Prostate gland (tissue), 2 donors: ENCODE measurements at regions not wholly inside any gene's neighbourhood (a gene's known extent, or its start where the extent isn't known, plus 50 kb on each side); places are given as distances from the start of the nearest gene placed in this dataset.

ENCODE experiments used
- DNase-seq: peaks from one replicate; pipeline ENCODE4 v3.0.0-alpha.2; 2019; ENCODE audit warnings: low spot score
- H3K27ac ChIP-seq, 2 donors: fragments of 200-600 bp; sonication (generic); 2 replicates each; pipeline ENCODE4 v1.5.1; 2017 to 2019
- H3K27me3 ChIP-seq: fragments of 200-600 bp; sonication (generic); replicated peaks from 2 replicates; pipeline ENCODE4 v1.5.1; 2019; ENCODE audit not compliant: insufficient read depth
- H3K36me3 ChIP-seq, 2 donors: fragments of 200-600 bp; sonication (generic); 1 replicate in 1 of 2; 2 replicates in 1 of 2; pipeline versions ENCODE4 v1.5.1 to v1.8.1; 2017 to 2019
- H3K4me1 ChIP-seq: fragments of 200-600 bp; sonication (generic); replicated peaks from 2 replicates; pipeline ENCODE4 v1.5.1; 2019
- H3K4me3 ChIP-seq, 2 donors: fragments of 200-600 bp; sonication (generic); 2 replicates each; pipeline ENCODE4 v1.5.1; 2017 to 2019
- H3K9me3 ChIP-seq: fragments of 200-600 bp; sonication (generic); 2 replicates; pipeline ENCODE4 v1.5.1; 2017
- POLR2A ChIP-seq: fragments of 450-650 bp; IDR thresholded peaks from one replicate; pipeline ENCODE4 v1.6.1; 2016; ENCODE audit warnings: antibody characterized with exemption, mild to moderate bottlenecking
- POLR2AphosphoS5 ChIP-seq: sonication (generic); formaldehyde crosslinking; IDR thresholded peaks from one replicate; pipeline ENCODE4 v1.6.1; 2017; ENCODE audit warnings: antibody characterized with exemption
- WGBS: methylation state at CpG from one replicate; pipeline ENCODE4 v1.1.5; 2018; 5-methylcytosine and 5-hydroxymethylcytosine counted together
- intact Hi-C: fragments of 100-400 bp; cut with DNase I; formaldehyde crosslinking; loops from one replicate; pipeline ENCODE4 v1.14.2; 2022
- TF ChIP-seq, protein P1 (sequence below), 4 experiments: fragments of 200-600 bp in 2 of 4; fragments of 450-650 bp in 2 of 4; sonication (generic) in 2 of 4; IDR thresholded peaks; 1 replicate in 3 of 4; 2 replicates in 1 of 4; pipeline ENCODE4 v1.5.1; 2016 to 2019; ENCODE audit warnings: antibody characterized with exemption in 4 of 4, mild to moderate bottlenecking in 2 of 4, moderate library complexity in 2 of 4

DNA sequence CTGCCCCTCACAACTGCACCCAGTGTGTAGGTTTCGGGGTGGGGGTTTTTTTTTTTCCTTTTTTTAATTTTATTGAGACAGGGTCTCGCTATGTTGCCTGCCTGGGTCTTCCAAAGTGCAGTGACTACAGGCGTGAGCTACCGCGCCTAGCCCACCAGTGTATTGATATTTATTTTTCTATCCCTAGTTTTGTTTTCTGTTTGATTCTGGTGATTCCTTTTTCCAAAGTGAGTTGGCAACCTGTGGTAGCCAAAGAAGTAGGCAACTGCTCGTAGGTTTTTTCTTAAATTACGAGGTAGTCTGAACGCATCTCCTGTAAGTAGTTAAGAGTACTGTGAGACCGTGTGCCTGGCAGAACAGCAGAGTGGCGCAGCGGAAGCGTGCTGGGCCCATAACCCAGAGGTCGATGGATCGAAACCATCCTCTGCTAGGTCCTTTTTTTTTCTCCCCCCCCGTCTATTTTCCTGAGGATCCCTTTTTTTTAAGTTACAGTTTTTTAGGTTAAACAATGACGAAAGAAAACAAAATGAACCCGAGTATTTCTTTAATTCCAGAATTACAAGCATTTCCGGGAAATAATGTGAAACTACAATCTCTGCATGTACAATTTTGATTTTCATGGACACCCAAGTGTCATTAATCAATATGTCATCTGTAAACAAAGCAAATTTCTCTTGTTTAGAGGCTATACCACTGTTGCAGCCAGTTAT is 78.7 kb upstream of the BTN3A2 start:
- WGBS, result 4% methylated on average over 18 of the region's 18 CpGs
- Histone ChIP-seq H3K4me3 (peak overlapping the region; percentile 43 to 62), H3K27me3 (no peaks in the 10 kb centered on the region), H3K9me3 (no peaks in the 10 kb centered on the region), H3K36me3 (no peaks in the 10 kb centered on the region), H3K27ac (peak overlapping the region; percentile 80 to 90), H3K4me1 (no peaks in the 10 kb centered on the region)
- DNase-seq, result peak; percentile 70
- TF ChIP-seq POLR2A (no peak), POLR2AphosphoS5 (peak; percentile 87)
- TF ChIP-seq, protein P1, sequence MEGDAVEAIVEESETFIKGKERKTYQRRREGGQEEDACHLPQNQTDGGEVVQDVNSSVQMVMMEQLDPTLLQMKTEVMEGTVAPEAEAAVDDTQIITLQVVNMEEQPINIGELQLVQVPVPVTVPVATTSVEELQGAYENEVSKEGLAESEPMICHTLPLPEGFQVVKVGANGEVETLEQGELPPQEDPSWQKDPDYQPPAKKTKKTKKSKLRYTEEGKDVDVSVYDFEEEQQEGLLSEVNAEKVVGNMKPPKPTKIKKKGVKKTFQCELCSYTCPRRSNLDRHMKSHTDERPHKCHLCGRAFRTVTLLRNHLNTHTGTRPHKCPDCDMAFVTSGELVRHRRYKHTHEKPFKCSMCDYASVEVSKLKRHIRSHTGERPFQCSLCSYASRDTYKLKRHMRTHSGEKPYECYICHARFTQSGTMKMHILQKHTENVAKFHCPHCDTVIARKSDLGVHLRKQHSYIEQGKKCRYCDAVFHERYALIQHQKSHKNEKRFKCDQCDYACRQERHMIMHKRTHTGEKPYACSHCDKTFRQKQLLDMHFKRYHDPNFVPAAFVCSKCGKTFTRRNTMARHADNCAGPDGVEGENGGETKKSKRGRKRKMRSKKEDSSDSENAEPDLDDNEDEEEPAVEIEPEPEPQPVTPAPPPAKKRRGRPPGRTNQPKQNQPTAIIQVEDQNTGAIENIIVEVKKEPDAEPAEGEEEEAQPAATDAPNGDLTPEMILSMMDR (IDR thresholded peaks at IDR 0.05), result peak in 1 of 4 experiments; percentile 6
- intact Hi-C loops, result loop anchor here (10.0 kb wide), 2 partner anchors 232 to 848 kb away; a partner anchor contains a TSS

DNA sequence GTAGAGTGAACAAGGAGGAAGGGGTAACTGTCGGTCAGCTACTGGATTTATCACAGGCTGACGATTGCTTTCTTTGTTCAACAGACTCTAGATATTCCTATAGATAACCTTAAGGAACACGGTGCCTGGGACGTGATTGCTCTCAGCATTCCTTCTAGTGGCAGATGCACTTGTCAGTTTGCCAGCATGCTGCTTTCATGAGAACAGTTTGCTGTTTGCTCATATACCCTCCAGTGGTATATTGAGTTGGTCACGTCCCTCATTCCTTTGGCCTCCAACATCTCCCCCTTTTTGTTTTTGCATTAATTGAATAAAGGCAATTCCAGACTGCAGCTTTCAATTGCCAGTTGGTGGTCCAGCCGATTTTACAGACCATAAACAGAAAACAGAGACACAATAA is 76.8 kb upstream of the BTN3A2 start:
- no peak overlapping the region for H3K27ac ChIP-seq
- TF ChIP-seq, protein P1 (IDR thresholded peaks at IDR 0.05), result no peak
- no peak for TF ChIP-seq POLR2A
- TF ChIP-seq POLR2AphosphoS5, result no peak
- no peak overlapping the region for H3K4me3 ChIP-seq
- no peaks in the 10 kb centered on the region for H3K27me3 ChIP-seq
- intact Hi-C loops, result loop anchor here (10.0 kb wide), 2 partner anchors 233 to 847 kb away; a partner anchor contains a TSS
- 65% methylated on average over 6 of the region's 6 CpGs for WGBS
- H3K9me3 ChIP-seq, result no peaks in the 10 kb centered on the region
- DNase-seq, result no peak
- no peaks in the 10 kb centered on the region for H3K4me1 ChIP-seq
- no peaks in the 10 kb centered on the region for H3K36me3 ChIP-seq

DNA sequence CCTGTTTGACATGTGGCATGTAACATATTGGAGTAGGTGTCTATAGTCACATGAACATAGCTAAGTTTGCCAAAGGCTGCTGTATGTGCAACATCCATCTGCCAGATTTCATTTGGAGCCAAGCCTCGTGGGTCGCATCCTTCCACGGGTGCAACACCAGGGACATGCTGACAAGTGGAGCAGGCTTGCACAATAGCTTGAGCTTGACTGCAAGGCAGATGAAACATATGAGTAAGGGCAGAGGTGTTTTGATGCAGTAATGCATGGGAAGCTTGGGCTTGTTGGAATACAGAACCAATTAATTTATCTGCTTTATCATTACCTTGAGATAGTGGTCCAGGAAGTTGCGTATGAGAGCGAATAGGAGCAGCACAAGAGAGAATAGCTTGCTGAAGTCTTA is 74.1 kb upstream of the BTN3A2 start:
- H3K27ac ChIP-seq, result no peak overlapping the region
- WGBS, result 84% methylated on average over 5 of the region's 5 CpGs
- no peaks in the 10 kb centered on the region for H3K36me3 ChIP-seq
- H3K9me3 ChIP-seq, result no peaks in the 10 kb centered on the region
- TF ChIP-seq POLR2AphosphoS5 (no peak), POLR2A (no peak)
- TF ChIP-seq, protein P1 (IDR thresholded peaks at IDR 0.05), result no peak
- intact Hi-C loops, result no loop called here
- no peaks in the 10 kb centered on the region for H3K27me3 ChIP-seq
- no peaks in the 10 kb centered on the region for H3K4me1 ChIP-seq
- no peak overlapping the region for H3K4me3 ChIP-seq
- no peak for DNase-seq

DNA sequence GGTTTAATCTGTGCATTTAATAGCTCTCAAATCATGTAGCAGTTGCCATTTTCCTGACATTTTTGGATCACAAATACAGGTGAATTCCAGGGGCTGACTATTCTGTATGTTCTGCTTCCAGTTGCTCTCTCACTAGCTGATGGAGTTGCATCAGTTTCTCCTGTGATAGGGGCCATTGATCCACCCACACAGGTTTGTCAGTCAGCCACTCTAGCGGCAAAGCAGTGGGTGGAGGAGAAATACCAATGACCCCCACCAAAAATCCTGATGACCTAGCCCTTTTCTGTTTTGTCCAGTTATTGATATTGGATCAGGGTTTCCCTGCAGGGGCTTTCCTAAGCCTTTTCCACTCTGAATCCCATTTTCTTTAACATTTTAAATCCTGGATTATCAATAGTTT is 72.3 kb upstream of the BTN3A2 start:
- TF ChIP-seq, protein P1 (IDR thresholded peaks at IDR 0.05), result no peak
- Histone ChIP-seq H3K27ac (no peak overlapping the region), H3K4me3 (no peak overlapping the region), H3K4me1 (no peaks in the 10 kb centered on the region), H3K9me3 (no peaks in the 10 kb centered on the region), H3K36me3 (no peaks in the 10 kb centered on the region), H3K27me3 (no peaks in the 10 kb centered on the region)
- no peak for DNase-seq
- WGBS, result 86% methylated on average over 1 of the region's 1 CpG
- intact Hi-C loops, result no loop called here

DNA sequence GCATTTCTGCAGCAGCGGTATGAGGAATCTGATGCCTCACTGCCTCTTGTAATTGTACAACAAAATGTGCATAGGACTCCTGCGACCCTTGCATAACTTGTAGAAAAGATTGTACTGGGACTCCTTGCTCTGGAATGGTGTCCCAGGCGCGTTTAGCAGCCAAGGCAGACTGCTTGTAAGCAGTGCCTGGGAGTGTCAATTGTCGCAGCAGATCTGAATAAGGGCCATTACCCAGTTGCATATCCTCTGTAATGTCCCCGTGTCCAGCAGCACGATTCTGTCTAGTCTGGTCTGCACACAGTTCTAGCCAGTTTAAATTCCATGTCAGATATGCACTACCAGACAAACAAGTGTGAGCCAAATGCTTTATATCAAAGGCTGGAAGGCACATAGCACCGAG is 70.7 kb upstream of the BTN3A2 start:
- Histone ChIP-seq H3K27me3 (peaks cover 3% of the 10 kb centered on the region), H3K4me3 (no peak overlapping the region), H3K4me1 (no peaks in the 10 kb centered on the region), H3K27ac (no peak overlapping the region), H3K9me3 (no peaks in the 10 kb centered on the region), H3K36me3 (no peaks in the 10 kb centered on the region)
- 76% methylated on average over 8 of the region's 8 CpGs for WGBS
- no peak for TF ChIP-seq POLR2A
- TF ChIP-seq POLR2AphosphoS5, result no peak
- TF ChIP-seq, protein P1 (IDR thresholded peaks at IDR 0.05), result no peak
- intact Hi-C loops, result no loop called here
- DNase-seq, result no peak
